ENCODE measurements at regions not wholly inside any gene's neighbourhood (a gene's known extent, or its start where the extent isn't known, plus 50 kb on each side); places are given as distances from the start of the nearest gene placed in this dataset.

DNA sequence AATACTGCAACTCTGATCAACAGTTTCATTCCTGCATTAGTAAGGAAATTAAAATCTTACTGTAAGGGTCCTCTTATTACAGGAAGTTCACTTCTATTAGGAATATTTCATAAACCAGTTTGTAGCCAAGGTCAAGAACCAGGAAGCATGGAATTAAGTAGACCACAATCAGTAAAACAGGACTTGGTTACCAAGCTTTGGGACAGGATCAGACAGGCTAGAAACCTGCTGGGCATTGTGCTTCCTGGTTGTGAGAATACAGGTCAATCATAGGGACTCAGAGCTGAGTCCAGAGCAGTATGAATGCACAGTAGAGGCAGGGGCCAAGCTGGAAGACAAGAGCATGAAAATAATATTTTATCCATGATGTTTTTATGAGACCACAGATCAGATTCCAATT is 248.0 kb downstream of the IKZF2 start:
- TF ChIP-seq, protein P1, sequence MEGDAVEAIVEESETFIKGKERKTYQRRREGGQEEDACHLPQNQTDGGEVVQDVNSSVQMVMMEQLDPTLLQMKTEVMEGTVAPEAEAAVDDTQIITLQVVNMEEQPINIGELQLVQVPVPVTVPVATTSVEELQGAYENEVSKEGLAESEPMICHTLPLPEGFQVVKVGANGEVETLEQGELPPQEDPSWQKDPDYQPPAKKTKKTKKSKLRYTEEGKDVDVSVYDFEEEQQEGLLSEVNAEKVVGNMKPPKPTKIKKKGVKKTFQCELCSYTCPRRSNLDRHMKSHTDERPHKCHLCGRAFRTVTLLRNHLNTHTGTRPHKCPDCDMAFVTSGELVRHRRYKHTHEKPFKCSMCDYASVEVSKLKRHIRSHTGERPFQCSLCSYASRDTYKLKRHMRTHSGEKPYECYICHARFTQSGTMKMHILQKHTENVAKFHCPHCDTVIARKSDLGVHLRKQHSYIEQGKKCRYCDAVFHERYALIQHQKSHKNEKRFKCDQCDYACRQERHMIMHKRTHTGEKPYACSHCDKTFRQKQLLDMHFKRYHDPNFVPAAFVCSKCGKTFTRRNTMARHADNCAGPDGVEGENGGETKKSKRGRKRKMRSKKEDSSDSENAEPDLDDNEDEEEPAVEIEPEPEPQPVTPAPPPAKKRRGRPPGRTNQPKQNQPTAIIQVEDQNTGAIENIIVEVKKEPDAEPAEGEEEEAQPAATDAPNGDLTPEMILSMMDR (IDR thresholded peaks at IDR 0.05): no peak
- TF ChIP-seq POLR2A (IDR thresholded peaks at IDR 0.05): no peak
- no peak overlapping the region for H3K27ac ChIP-seq
- H3K4me1 ChIP-seq: no peaks in the 10 kb centered on the region
- no peak overlapping the region for H3K4me3 ChIP-seq
- intact Hi-C loops (cut with DNase I; ENCODE audit: low total_unique reads): no loop called here
- no peaks in the 10 kb centered on the region for H3K9me3 ChIP-seq
- DNase-seq: no peak
- H3K27me3 ChIP-seq: no peaks in the 10 kb centered on the region
- H3K36me3 ChIP-seq: no peaks in the 10 kb centered on the region

DNA sequence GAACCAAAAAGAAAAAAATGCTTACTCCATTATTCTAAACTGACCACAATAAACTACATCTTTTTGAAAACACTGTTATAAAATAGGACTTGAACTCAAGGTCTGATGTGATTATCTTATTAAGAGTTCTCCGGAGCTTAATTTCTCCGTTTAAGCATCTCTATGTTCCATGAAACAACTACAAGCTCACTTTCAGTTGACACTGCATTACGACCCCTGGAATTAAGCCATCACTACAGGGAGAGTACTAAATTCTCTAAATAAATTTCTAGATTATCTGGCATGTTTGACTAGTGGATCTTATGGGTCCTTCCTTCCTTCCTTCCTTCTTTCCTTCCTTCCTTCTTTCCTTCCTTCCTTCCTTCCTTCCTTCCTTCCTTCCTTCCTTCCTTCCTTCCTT is 249.0 kb downstream of the IKZF2 start:
- no peak for DNase-seq
- TF ChIP-seq POLR2A (IDR thresholded peaks at IDR 0.05): no peak
- Histone ChIP-seq H3K4me1 (no peaks in the 10 kb centered on the region), H3K27me3 (no peaks in the 10 kb centered on the region), H3K36me3 (no peaks in the 10 kb centered on the region), H3K4me3 (no peak overlapping the region), H3K9me3 (no peaks in the 10 kb centered on the region), H3K27ac (no peak overlapping the region)
- intact Hi-C loops (cut with DNase I; ENCODE audit: low total_unique reads): no loop called here

DNA sequence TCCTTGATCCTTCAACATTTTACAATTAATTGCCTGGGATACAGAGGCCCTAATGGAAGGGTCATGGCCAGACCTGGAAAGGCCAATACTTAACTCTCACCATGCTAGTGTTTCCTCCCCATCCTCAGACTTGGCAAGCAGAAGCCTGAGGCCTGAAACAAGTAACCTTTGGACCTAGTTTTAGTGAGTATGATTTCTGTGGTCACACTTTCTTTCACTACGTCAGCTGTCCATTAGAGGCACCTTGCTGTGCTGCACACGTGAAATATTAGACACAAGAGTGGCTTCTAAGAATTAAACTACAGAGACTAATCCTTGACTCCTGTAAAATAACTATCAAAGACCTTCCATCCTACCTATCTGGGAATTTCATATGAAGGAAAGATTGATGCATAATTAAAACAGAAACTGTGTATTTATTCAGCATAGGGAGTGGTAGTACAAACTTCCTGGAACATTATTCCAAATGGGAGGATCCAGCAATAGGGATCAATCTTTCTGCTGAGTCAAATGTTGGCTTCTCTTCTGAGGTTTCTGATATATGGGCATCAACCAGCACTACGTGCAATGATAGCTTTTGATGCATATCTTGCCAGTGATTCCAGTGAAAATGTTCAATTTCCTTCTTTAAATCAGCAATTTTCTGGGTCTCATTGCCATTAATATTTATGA is 249.7 kb downstream of the IKZF2 start:
- intact Hi-C loops (cut with DNase I; ENCODE audit: low total_unique reads): no loop called here
- DNase-seq: no peak
- H3K36me3 ChIP-seq: no peaks in the 10 kb centered on the region
- no peaks in the 10 kb centered on the region for H3K27me3 ChIP-seq
- TF ChIP-seq, protein P1 (IDR thresholded peaks at IDR 0.05): no peak
- TF ChIP-seq POLR2A (IDR thresholded peaks at IDR 0.05): no peak
- no peaks in the 10 kb centered on the region for H3K4me1 ChIP-seq
- H3K27ac ChIP-seq: no peak overlapping the region
- no peaks in the 10 kb centered on the region for H3K9me3 ChIP-seq
- H3K4me3 ChIP-seq: no peak overlapping the region

DNA sequence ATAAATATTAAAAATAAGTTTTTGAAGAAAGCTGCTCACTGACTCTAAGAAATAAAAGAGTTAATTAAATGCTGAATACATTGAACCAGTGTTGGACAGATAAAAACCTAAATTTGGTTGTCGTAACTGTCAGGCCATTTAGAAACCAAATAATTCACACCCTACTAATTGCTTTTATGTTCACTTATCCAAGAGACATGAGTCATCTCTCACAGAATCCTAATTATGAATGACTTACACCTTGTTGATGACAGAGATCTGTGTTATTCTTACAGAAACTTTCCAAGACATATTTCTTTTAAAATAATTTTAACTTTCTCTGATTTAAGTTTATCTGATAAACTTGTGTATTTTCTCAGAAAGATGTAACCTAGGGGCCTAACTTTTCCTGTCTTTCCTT is 250.7 kb downstream of the IKZF2 start:
- Histone ChIP-seq H3K36me3 (no peaks in the 10 kb centered on the region), H3K4me1 (no peaks in the 10 kb centered on the region), H3K27me3 (no peaks in the 10 kb centered on the region), H3K4me3 (no peak overlapping the region), H3K9me3 (no peaks in the 10 kb centered on the region), H3K27ac (no peak overlapping the region)
- DNase-seq: no peak
- TF ChIP-seq, protein P1 (IDR thresholded peaks at IDR 0.05): no peak
- no peak for TF ChIP-seq POLR2A (IDR thresholded peaks at IDR 0.05)
- intact Hi-C loops (cut with DNase I; ENCODE audit: low total_unique reads): no loop called here

DNA sequence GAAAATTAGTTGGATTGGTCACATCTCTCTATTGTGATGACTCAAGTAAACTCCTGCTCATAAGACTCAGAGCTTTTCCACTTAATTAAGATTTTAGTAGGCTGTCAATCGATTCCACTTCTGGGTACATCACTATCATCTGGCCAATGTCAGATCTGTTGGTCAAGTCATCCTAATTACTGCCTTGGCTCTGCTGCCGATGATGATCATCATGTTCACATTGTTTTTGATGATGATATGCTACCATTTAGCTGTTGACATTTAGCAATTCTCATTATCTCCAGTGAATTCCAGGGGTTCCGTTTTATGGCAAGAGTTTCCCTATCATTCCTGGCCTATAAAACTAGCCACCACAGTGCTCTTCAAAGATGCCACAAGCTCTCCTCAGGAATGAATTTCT is 253.4 kb downstream of the IKZF2 start:
- H3K4me1 ChIP-seq: no peaks in the 10 kb centered on the region
- no peaks in the 10 kb centered on the region for H3K9me3 ChIP-seq
- no peak overlapping the region for H3K4me3 ChIP-seq
- no peaks in the 10 kb centered on the region for H3K27me3 ChIP-seq
- no peaks in the 10 kb centered on the region for H3K36me3 ChIP-seq
- TF ChIP-seq, protein P1 (IDR thresholded peaks at IDR 0.05): no peak
- TF ChIP-seq POLR2A (IDR thresholded peaks at IDR 0.05): no peak
- intact Hi-C loops (cut with DNase I; ENCODE audit: low total_unique reads): no loop called here
- no peak for DNase-seq
- no peak overlapping the region for H3K27ac ChIP-seq

DNA sequence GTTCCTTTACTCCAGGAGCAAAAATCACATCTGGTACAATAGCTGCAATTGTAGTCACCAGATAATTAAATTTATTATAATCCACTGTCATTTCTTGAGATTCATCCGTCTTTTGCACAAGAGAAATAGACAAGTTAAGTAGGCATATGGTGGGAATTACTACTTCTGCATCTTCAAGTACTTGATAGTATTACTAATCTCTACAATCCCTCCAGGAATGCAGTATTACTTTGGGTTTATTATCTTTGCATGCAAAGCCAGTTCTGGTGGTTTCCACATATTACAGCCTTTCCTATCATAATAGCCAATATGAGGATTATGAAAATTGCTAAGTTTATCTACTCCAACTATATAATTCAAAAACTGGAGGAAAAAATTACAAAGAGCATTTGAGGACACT is 254.1 kb downstream of the IKZF2 start:
- Histone ChIP-seq H3K27me3 (no peaks in the 10 kb centered on the region), H3K27ac (no peak overlapping the region), H3K4me1 (no peaks in the 10 kb centered on the region), H3K4me3 (no peak overlapping the region), H3K9me3 (no peaks in the 10 kb centered on the region), H3K36me3 (no peaks in the 10 kb centered on the region)
- intact Hi-C loops (cut with DNase I; ENCODE audit: low total_unique reads): no loop called here
- TF ChIP-seq, protein P1 (IDR thresholded peaks at IDR 0.05): no peak
- no peak for TF ChIP-seq POLR2A (IDR thresholded peaks at IDR 0.05)
- no peak for DNase-seq
